A549 (cell line): ENCODE measurements at regions not wholly inside any gene's neighbourhood (a gene's known extent, or its start where the extent isn't known, plus 50 kb on each side); places are given as distances from the start of the nearest gene placed in this dataset.

Experiments used
- ATAC-seq, 2 experiments: fragments of 200-7000 bp in 1 of 2; fragments of >200 bp in 1 of 2; cut with Nextera tagmentation in 1 of 2; cut with Tn5 transposase in 1 of 2; 3 replicates each; pipeline versions ENCODE4 v1.8.0 to v1.9.1; 2018 to 2020; ENCODE audit warnings: mild to moderate bottlenecking in 1 of 2, moderate library complexity in 1 of 2
- CTCF ChIA-PET: fragments of 300-600 bp; sonication (Branson Sonifier 250); formaldehyde crosslinking; extraction: SDS; loops from one replicate; lab custom pipeline; 2021; ENCODE audit warnings: antibody characterized with exemption, inconsistent platforms; lab: Yijun Ruan, JAX
- POLR2A ChIA-PET: fragments of 350-600 bp; formaldehyde crosslinking; extraction: SDS; loops from one replicate; lab custom pipeline; 2021; ENCODE audit warnings: antibody characterized with exemption, inconsistent platforms; lab: Yijun Ruan, JAX
- DNase-seq, 2 experiments: peaks; one replicate each; pipeline versions ENCODE4 v3.0.0 to v3.0.0-alpha.2; 2011 to 2016; ENCODE audit warnings: low read depth in 1 of 2, low spot score in 1 of 2
- FAIRE-seq: peaks from 2 replicates; lab custom pipeline; 2011; peaks lifted over from hg19 to GRCh38; lab: Jason Lieb, UNC
- H3K27ac ChIP-seq, 2 experiments: fragments of >200 bp; sonication (Bioruptor Twin); formaldehyde crosslinking; 3 replicates each; pipeline ENCODE4 v1.5.1; 2016 to 2017
- H3K4me1 ChIP-seq: fragments of >200 bp; sonication (Bioruptor Twin); formaldehyde crosslinking; 3 replicates; pipeline ENCODE4 v1.6.1; 2016
- H3K4me2 ChIP-seq: fragments of >200 bp; sonication (Bioruptor Twin); formaldehyde crosslinking; 3 replicates; pipeline ENCODE4 v1.6.1; 2016
- H3K4me3 ChIP-seq: fragments of >200 bp; sonication (Bioruptor Twin); formaldehyde crosslinking; 3 replicates; pipeline ENCODE4 v1.5.1; 2016
- H3K9me3 ChIP-seq: fragments of >200 bp; sonication (Bioruptor Twin); formaldehyde crosslinking; 3 replicates; pipeline ENCODE4 v1.6.1; 2016
- ATOH8 ChIP-seq: fragments of 250-450 bp; sonication (Bioruptor Pico); IDR thresholded peaks from 2 replicates; pipeline ENCODE4 v1.5.0; 2020; ENCODE audit warnings: low read depth, mild to moderate bottlenecking, moderate library complexity
- BCL3 ChIP-seq: fragments of >200 bp; sonication (Bioruptor Twin); formaldehyde crosslinking; IDR thresholded peaks from 3 replicates; pipeline ENCODE4 v1.6.1; 2016
- CBX8 ChIP-seq: fragments of 200-600 bp; sonication (generic); IDR thresholded peaks from 2 replicates; pipeline ENCODE4 v1.6.1; 2016
- CEBPB ChIP-seq, 2 experiments: fragments of >200 bp in 1 of 2; sonication (Bioruptor Twin) in 1 of 2; formaldehyde crosslinking in 1 of 2; IDR thresholded peaks; 2 replicates each; pipeline ENCODE4 v1.6.1; 2012 to 2016
- CHD4 ChIP-seq: fragments of 200-600 bp; sonication (generic); IDR thresholded peaks from 2 replicates; pipeline ENCODE4 v1.6.1; 2016; ENCODE audit warnings: antibody characterized with exemption, mild to moderate bottlenecking, borderline replicate concordance
- CTCF ChIP-seq: fragments of >200 bp; sonication (Bioruptor Twin); formaldehyde crosslinking; IDR thresholded peaks from 3 replicates; pipeline ENCODE4 v1.5.1; 2016
- EHF ChIP-seq: fragments of 250-450 bp; sonication (Bioruptor Pico); IDR thresholded peaks from 2 replicates; pipeline ENCODE4 v1.5.0; 2020; ENCODE audit warnings: mild to moderate bottlenecking
- FOSB ChIP-seq: fragments of 250-450 bp; sonication (Bioruptor Pico); IDR thresholded peaks from 2 replicates; pipeline ENCODE4 v1.5.0; 2020; ENCODE audit warnings: mild to moderate bottlenecking, moderate library complexity
- FOSL2 ChIP-seq, 2 experiments: fragments of 450-650 bp in 1 of 2; fragments of >200 bp in 1 of 2; sonication (Bioruptor Twin) in 1 of 2; formaldehyde crosslinking; IDR thresholded peaks; 2 replicates each; pipeline versions ENCODE4 v1.5.0 to v1.6.1; 2016 to 2020; ENCODE audit warnings: mild to moderate bottlenecking in 1 of 2, moderate library complexity in 1 of 2
- FOXS1 ChIP-seq: fragments of 250-450 bp; sonication (Bioruptor Pico); IDR thresholded peaks from 2 replicates; pipeline ENCODE4 v1.5.0; 2020; ENCODE audit warnings: mild to moderate bottlenecking, moderate library complexity
- HDAC2 ChIP-seq: fragments of 200-600 bp; sonication (generic); IDR thresholded peaks from 2 replicates; pipeline ENCODE4 v1.6.1; 2016
- HES2 ChIP-seq: fragments of >200 bp; sonication (Bioruptor Twin); formaldehyde crosslinking; IDR thresholded peaks from 2 replicates; pipeline ENCODE4 v1.6.1; 2016
- HOXA7 ChIP-seq: fragments of 250-450 bp; sonication (Bioruptor Pico); IDR thresholded peaks from 2 replicates; pipeline ENCODE4 v1.5.0; 2020; ENCODE audit warnings: mild to moderate bottlenecking, moderate library complexity
- HOXB5 ChIP-seq: fragments of 250-450 bp; sonication (Bioruptor Pico); IDR thresholded peaks from 2 replicates; pipeline ENCODE4 v1.5.0; 2020; ENCODE audit warnings: mild to moderate bottlenecking, moderate library complexity
- JUN ChIP-seq, 2 experiments: fragments of >200 bp; sonication (Bioruptor Twin); formaldehyde crosslinking; IDR thresholded peaks; 2 replicates in 1 of 2; 3 replicates in 1 of 2; pipeline ENCODE4 v1.6.1; 2016 to 2017
- JUNB ChIP-seq: fragments of >200 bp; sonication (Bioruptor Twin); formaldehyde crosslinking; IDR thresholded peaks from 2 replicates; pipeline ENCODE4 v1.6.1; 2016
- MAFK ChIP-seq: fragments of 450-650 bp; IDR thresholded peaks from 2 replicates; pipeline ENCODE4 v1.6.1; 2014; ENCODE audit not compliant: partially characterized antibody
- NPAS2 ChIP-seq: fragments of 250-450 bp; sonication (Bioruptor Pico); IDR thresholded peaks from 2 replicates; pipeline ENCODE4 v1.8.0; 2022; ENCODE audit warnings: mild to moderate bottlenecking, moderate library complexity, borderline replicate concordance
- NR3C1 ChIP-seq: fragments of >200 bp; sonication (Bioruptor Twin); formaldehyde crosslinking; IDR thresholded peaks from 3 replicates; pipeline ENCODE4 v1.6.1; 2017
- POLR2A ChIP-seq: IDR thresholded peaks from 2 replicates; pipeline ENCODE4 v1.6.1; 2012; ENCODE audit warnings: mild to moderate bottlenecking, low read length
- POLR2AphosphoS2 ChIP-seq: conservative IDR thresholded peaks from 2 replicates; pipeline ENCODE4 v1.6.1; 2012; ENCODE audit warnings: low read length, improper control_type of control experiment, inconsistent platforms
- RCOR1 ChIP-seq: fragments of 150-350 bp; IDR thresholded peaks from 2 replicates; pipeline ENCODE4 v1.6.1; 2014; ENCODE audit warnings: antibody characterized with exemption, low read length, low read depth
- SMC3 ChIP-seq: fragments of >200 bp; sonication (Bioruptor Twin); formaldehyde crosslinking; IDR thresholded peaks from 3 replicates; pipeline ENCODE4 v1.6.1; 2018; ENCODE audit warnings: inconsistent platforms
- TFCP2L1 ChIP-seq: fragments of 250-450 bp; sonication (Bioruptor Pico); IDR thresholded peaks from 2 replicates; pipeline ENCODE4 v1.5.0; 2021; ENCODE audit warnings: mild to moderate bottlenecking
- USF2 ChIP-seq: fragments of 450-650 bp; IDR thresholded peaks from 2 replicates; pipeline ENCODE4 v1.6.1; 2014; ENCODE audit warnings: antibody characterized with exemption
- ZFP36 ChIP-seq: fragments of 450-650 bp; IDR thresholded peaks from 2 replicates; pipeline ENCODE4 v1.6.1; 2014; ENCODE audit warnings: borderline replicate concordance; ENCODE audit not compliant: partially characterized antibody
- WGBS: methylation state at CpG from one replicate; pipeline ENCODE4 v1.1.6; 2017; ENCODE audit errors: missing lambda C conversion rate; 5-methylcytosine and 5-hydroxymethylcytosine counted together

- no peak for ATAC-seq
- Histone ChIP-seq H3K4me3 (no peak overlapping the region), H3K27ac (no peak overlapping the region), H3K9me3 (peaks cover 6% of the 10 kb centered on the region; the same call in 2 of the 3 replicates), H3K4me1 (no peaks in the 10 kb centered on the region), H3K4me2 (no peak overlapping the region)
- FAIRE-seq, result no peak
- WGBS, result 45% methylated on average over 2 of the region's 2 CpGs
- ChIA-PET CTCF (no interaction called here), POLR2A (no interaction called here)
- TF ChIP-seq EHF (CRISPR knock-in tag) (no peak), NPAS2 (no peak), JUNB (no peak), CTCF (no peak), HOXA7 (CRISPR knock-in tag) (no peak), ZFP36 (peak; percentile 84), HDAC2 (no peak)
- no peak for DNase-seq
These were observed 70.4 kb upstream of the TTLL7 start for GRCh38 chr1:84069236-84069845.

GRCh38 chr1:84062496-84062895 lies 63.6 kb upstream of the TTLL7 start:
- no peak for FAIRE-seq
- Histone ChIP-seq H3K4me1 (no peaks in the 10 kb centered on the region), H3K4me3 (no peak overlapping the region), H3K9me3 (no peaks in the 10 kb centered on the region), H3K4me2 (no peak overlapping the region), H3K27ac (no peak overlapping the region)
- TF ChIP-seq FOXS1 (no peak), MAFK (no peak), FOSB (CRISPR knock-in tag) (no peak), HOXB5 (CRISPR knock-in tag) (no peak), ATOH8 (CRISPR knock-in tag) (no peak), NR3C1 (no peak), RCOR1 (no peak), CHD4 (no peak), FOSL2 (IDR thresholded peaks at IDR 0.05) (no peak), FOSL2 (CRISPR knock-in tag; IDR thresholded peaks at IDR 0.05) (no peak), POLR2A (no peak), TFCP2L1 (CRISPR knock-in tag) (no peak), BCL3 (no peak), JUN (IDR thresholded peaks at IDR 0.05) (no peak), POLR2AphosphoS2 (no peak), EHF (CRISPR knock-in tag) (no peak)
- no peak for ATAC-seq
- POLR2A ChIA-PET, result no interaction called here
- DNase-seq, result no peak
- WGBS, result 38% methylated on average over 1 of the region's 1 CpG
- CTCF ChIA-PET, result no interaction called here

GRCh38 chr1:84061336-84061735 lies 62.4 kb upstream of the TTLL7 start:
- Histone ChIP-seq H3K4me1 (no peaks in the 10 kb centered on the region), H3K4me3 (no peak overlapping the region), H3K27ac (no peak overlapping the region), H3K4me2 (no peak overlapping the region), H3K9me3 (no peaks in the 10 kb centered on the region)
- CTCF ChIA-PET, result interaction anchor here (0.6 kb wide), 2 partner anchors 83 to 882 kb away, joined by 3 read pairs; partner anchors contain the start of gene PRKACB
- ATAC-seq (no peak), DNase-seq (no peak), FAIRE-seq (no peak)
- no peak for TF ChIP-seq CBX8
- no peak for TF ChIP-seq USF2
- no peak for TF ChIP-seq NPAS2
- no peak for TF ChIP-seq SMC3
- no peak for TF ChIP-seq CEBPB (IDR thresholded peaks at IDR 0.05)
- TF ChIP-seq HES2, result no peak
- POLR2A ChIA-PET, result no interaction called here
- WGBS, result 51% methylated on average over 2 of the region's 2 CpGs
